Peyer's patch (tissue), 4 donors: ENCODE measurements at regions not wholly inside any gene's neighbourhood (a gene's known extent, or its start where the extent isn't known, plus 50 kb on each side); places are given as distances from the start of the nearest gene placed in this dataset.

Experiments
- POLR2A ChIP-seq, 2 donors: fragments of 450-650 bp; IDR thresholded peaks; one replicate each; pipeline ENCODE4 v1.5.1; 2017; ENCODE audit warnings: antibody characterized with exemption in 2 of 2, mild to moderate bottlenecking in 2 of 2, moderate library complexity in 2 of 2
- TF ChIP-seq, protein P1 (sequence below), 6 experiments: fragments of 450-650 bp in 4 of 6; fragments of 200-600 bp in 2 of 6; sonication (generic) in 1 of 6; IDR thresholded peaks; one replicate each; pipeline ENCODE4 v1.5.1; 2017 to 2019; ENCODE audit warnings: antibody characterized with exemption in 6 of 6, mild to moderate bottlenecking in 3 of 6, moderate library complexity in 1 of 6

DNA sequence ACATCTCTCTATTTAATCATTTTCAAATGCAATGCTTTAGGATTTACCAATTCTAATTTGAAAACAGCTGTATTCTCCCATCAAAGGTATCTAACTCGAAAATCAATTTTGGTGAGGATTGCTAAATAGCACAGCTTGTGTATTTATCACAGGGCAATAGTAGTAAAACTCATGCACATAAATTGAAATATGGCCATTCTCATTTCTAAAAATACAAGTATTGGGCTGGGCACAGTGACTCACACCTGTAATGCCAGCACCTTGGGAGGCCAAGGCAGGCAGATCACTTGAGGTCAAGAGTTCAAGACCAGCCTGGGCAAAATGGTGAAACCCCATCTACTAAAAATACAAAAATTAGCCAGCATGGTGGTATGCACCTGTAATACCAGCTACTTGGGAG is 164.8 kb upstream of the RASA1 start:
- TF ChIP-seq, protein P1, sequence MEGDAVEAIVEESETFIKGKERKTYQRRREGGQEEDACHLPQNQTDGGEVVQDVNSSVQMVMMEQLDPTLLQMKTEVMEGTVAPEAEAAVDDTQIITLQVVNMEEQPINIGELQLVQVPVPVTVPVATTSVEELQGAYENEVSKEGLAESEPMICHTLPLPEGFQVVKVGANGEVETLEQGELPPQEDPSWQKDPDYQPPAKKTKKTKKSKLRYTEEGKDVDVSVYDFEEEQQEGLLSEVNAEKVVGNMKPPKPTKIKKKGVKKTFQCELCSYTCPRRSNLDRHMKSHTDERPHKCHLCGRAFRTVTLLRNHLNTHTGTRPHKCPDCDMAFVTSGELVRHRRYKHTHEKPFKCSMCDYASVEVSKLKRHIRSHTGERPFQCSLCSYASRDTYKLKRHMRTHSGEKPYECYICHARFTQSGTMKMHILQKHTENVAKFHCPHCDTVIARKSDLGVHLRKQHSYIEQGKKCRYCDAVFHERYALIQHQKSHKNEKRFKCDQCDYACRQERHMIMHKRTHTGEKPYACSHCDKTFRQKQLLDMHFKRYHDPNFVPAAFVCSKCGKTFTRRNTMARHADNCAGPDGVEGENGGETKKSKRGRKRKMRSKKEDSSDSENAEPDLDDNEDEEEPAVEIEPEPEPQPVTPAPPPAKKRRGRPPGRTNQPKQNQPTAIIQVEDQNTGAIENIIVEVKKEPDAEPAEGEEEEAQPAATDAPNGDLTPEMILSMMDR (IDR thresholded peaks at IDR 0.05): no peak
- TF ChIP-seq POLR2A (IDR thresholded peaks at IDR 0.05): no peak
